AG04449 (cell line): ENCODE measurements at regions not wholly inside any gene's neighbourhood (a gene's known extent, or its start where the extent isn't known, plus 50 kb on each side); places are given as distances from the start of the nearest gene placed in this dataset.

Experiments used
- CTCF ChIA-PET: fragments of 350-600 bp; formaldehyde crosslinking; extraction: SDS; loops from one replicate; lab custom pipeline; 2021; ENCODE audit warnings: antibody characterized with exemption; lab: Yijun Ruan, JAX
- POLR2A ChIA-PET: fragments of 400-600, 350-600 bp; formaldehyde crosslinking; extraction: SDS; loops from one replicate; lab custom pipeline; 2020; ENCODE audit warnings: antibody characterized with exemption, inconsistent platforms; lab: Yijun Ruan, JAX
- DNase-seq: peaks from one replicate; pipeline ENCODE4 v3.0.0-alpha.2; 2010; ENCODE audit warnings: low read depth, low spot score
- H3K4me3 ChIP-seq: 2 replicates; pipeline ENCODE4 v1.5.1; 2011; ENCODE audit warnings: low read depth, mild to moderate bottlenecking, control low read depth, low read length
- CTCF ChIP-seq: IDR thresholded peaks from one replicate; pipeline ENCODE4 v1.5.1; 2011; ENCODE audit warnings: mild to moderate bottlenecking, moderate library complexity, low read length, control low read depth, inconsistent platforms; ENCODE audit not compliant: insufficient read depth; ENCODE audit errors: missing control alignments

GRCh38 chr1:218948446-218948845 lies 225.2 kb upstream of the LYPLAL1 start:
- no peak for TF ChIP-seq CTCF
- ChIA-PET POLR2A (no interaction called here), CTCF (no interaction called here)
- DNase-seq: no peak
- no peak overlapping the region for H3K4me3 ChIP-seq

- no peak for DNase-seq
- ChIA-PET CTCF (no interaction called here), POLR2A (no interaction called here)
- H3K4me3 ChIP-seq: no peak overlapping the region
- no peak for TF ChIP-seq CTCF
These were observed 220.3 kb upstream of the LYPLAL1 start for GRCh38 chr1:218953386-218953785.

GRCh38 chr1:218957971-218958370 lies 215.7 kb upstream of the LYPLAL1 start:
- no peak overlapping the region for H3K4me3 ChIP-seq
- POLR2A ChIA-PET: no interaction called here
- no peak for DNase-seq
- CTCF ChIA-PET: no interaction called here
- TF ChIP-seq CTCF: no peak

GRCh38 chr1:218959784-218960183 lies 213.9 kb upstream of the LYPLAL1 start:
- TF ChIP-seq CTCF: no peak
- H3K4me3 ChIP-seq: no peak overlapping the region
- no peak for DNase-seq
- CTCF ChIA-PET: no interaction called here
- POLR2A ChIA-PET: no interaction called here

GRCh38 chr1:218964471-218965185 lies 209.1 kb upstream of the LYPLAL1 start:
- TF ChIP-seq CTCF: no peak
- ChIA-PET POLR2A (no interaction called here), CTCF (no interaction called here)
- no peak overlapping the region for H3K4me3 ChIP-seq
- no peak for DNase-seq

- ChIA-PET POLR2A (no interaction called here), CTCF (no interaction called here)
- DNase-seq: no peak
- TF ChIP-seq CTCF: no peak
- no peak overlapping the region for H3K4me3 ChIP-seq
These were observed 207.9 kb upstream of the LYPLAL1 start for GRCh38 chr1:218965821-218966220.
